Ishikawa (cell line): ENCODE measurements at regions not wholly inside any gene's neighbourhood (a gene's known extent, or its start where the extent isn't known, plus 50 kb on each side); places are given as distances from the start of the nearest gene placed in this dataset.

Experiments used
- CEBPB ChIP-seq: IDR thresholded peaks from 2 replicates; pipeline ENCODE4 v1.6.1; 2012
- CREB1 ChIP-seq: IDR thresholded peaks from 2 replicates; pipeline ENCODE4 v1.6.1; 2012; ENCODE audit warnings: low read depth
- EGR1 ChIP-seq: IDR thresholded peaks from 2 replicates; pipeline ENCODE4 v1.6.1; 2012
- EP300 ChIP-seq: IDR thresholded peaks from 2 replicates; pipeline ENCODE4 v1.6.1; 2012; ENCODE audit warnings: borderline replicate concordance
- FOXM1 ChIP-seq: IDR thresholded peaks from 2 replicates; pipeline ENCODE4 v1.6.1; 2012; ENCODE audit warnings: low read depth, borderline replicate concordance
- NFIC ChIP-seq: IDR thresholded peaks from 2 replicates; pipeline ENCODE4 v1.6.1; 2012
- RAD21 ChIP-seq: IDR thresholded peaks from 2 replicates; pipeline ENCODE4 v1.6.1; 2012; ENCODE audit warnings: low read depth
- REST ChIP-seq: IDR thresholded peaks from 2 replicates; pipeline ENCODE4 v1.6.1; 2012; ENCODE audit warnings: low read depth, mild to moderate bottlenecking
- TAF1 ChIP-seq: IDR thresholded peaks from 2 replicates; pipeline ENCODE4 v1.6.1; 2012; ENCODE audit warnings: low read depth, mild to moderate bottlenecking
- TCF12 ChIP-seq: IDR thresholded peaks from 2 replicates; pipeline ENCODE4 v1.6.1; 2012; ENCODE audit warnings: low read depth
- TEAD4 ChIP-seq: IDR thresholded peaks from 2 replicates; pipeline ENCODE4 v1.6.1; 2012
- YY1 ChIP-seq: IDR thresholded peaks from 2 replicates; pipeline ENCODE4 v1.6.1; 2012; ENCODE audit warnings: low read depth
- ZBTB7A ChIP-seq: IDR thresholded peaks from 2 replicates; pipeline ENCODE4 v1.6.1; 2012; ENCODE audit warnings: low read depth
- TF ChIP-seq, protein P1 (sequence below): IDR thresholded peaks from 2 replicates; pipeline ENCODE4 v1.6.1; 2012
- TF ChIP-seq, protein P2 (sequence below): IDR thresholded peaks from 2 replicates; pipeline ENCODE4 v1.6.1; 2012

GRCh38 chr1:199411506-199411905, 616.0 kb upstream of the NR5A2 start:
- TF ChIP-seq, protein P1, sequence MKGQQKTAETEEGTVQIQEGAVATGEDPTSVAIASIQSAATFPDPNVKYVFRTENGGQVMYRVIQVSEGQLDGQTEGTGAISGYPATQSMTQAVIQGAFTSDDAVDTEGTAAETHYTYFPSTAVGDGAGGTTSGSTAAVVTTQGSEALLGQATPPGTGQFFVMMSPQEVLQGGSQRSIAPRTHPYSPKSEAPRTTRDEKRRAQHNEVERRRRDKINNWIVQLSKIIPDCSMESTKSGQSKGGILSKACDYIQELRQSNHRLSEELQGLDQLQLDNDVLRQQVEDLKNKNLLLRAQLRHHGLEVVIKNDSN, result no peak
- TF ChIP-seq CREB1, result no peak

DNA sequence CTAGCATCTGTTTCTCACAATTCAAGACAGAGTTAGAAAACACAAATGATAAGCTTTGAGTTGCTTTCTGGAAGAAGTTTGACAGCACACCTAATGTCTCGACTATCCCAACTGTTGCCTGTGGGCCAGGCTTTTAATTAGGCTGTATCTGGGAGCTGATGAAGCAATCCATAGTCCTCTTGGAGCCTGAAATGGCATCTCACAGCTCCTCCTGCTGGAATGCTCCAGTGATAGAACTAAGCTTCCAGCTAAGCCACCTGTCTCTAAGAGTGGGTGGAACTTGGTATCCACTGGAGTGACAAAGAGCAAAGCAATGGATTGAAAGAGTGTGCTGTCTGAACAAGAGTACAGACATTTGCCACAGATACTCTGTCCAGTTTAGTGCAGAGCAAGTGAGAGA, 605.3 kb upstream of the NR5A2 start:
- TF ChIP-seq ZBTB7A (no peak), CEBPB (peak; percentile 69), RAD21 (peak; percentile 67), FOXM1 (no peak), EGR1 (no peak), TEAD4 (no peak), TCF12 (no peak), TAF1 (no peak), YY1 (no peak), NFIC (no peak), CREB1 (no peak), EP300 (no peak), REST (no peak)
- TF ChIP-seq, protein P1, result no peak
- TF ChIP-seq, protein P2, sequence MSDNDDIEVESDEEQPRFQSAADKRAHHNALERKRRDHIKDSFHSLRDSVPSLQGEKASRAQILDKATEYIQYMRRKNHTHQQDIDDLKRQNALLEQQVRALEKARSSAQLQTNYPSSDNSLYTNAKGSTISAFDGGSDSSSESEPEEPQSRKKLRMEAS, result no peak

GRCh38 chr1:199447906-199448305, 579.6 kb upstream of the NR5A2 start:
- TF ChIP-seq, protein P2, result no peak
- no peak for TF ChIP-seq REST
- TF ChIP-seq EGR1, result no peak
- TF ChIP-seq CREB1, result no peak

GRCh38 chr1:199448646-199449045, 578.9 kb upstream of the NR5A2 start:
- TF ChIP-seq RAD21 (no peak), TAF1 (no peak), EP300 (no peak), CREB1 (no peak), ZBTB7A (no peak), NFIC (no peak), FOXM1 (no peak), YY1 (no peak)
- TF ChIP-seq, protein P1, result no peak
- TF ChIP-seq, protein P2, result no peak

DNA sequence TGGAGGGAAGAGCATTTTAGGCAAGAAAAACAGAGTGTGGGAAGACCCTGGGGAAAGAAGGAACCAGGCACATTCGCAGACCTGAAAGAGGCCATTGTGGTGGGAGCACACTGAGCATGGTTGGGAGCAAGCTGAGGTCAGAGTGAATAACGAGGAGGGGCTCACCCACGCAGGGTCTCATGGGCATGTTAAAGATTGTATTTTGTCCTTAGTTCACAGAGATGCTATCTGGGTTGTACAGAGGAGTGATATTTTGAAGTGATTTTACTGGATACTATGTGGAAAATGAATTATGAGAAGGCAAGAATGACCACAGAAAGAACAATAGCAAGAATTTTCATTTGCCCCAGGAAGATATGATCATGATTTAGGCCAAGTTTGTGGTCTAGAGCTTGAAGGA, 578.3 kb upstream of the NR5A2 start:
- no peak for TF ChIP-seq YY1
- TF ChIP-seq, protein P1, result no peak
- no peak for TF ChIP-seq RAD21
- no peak for TF ChIP-seq NFIC
- TF ChIP-seq REST, result no peak
- TF ChIP-seq CEBPB, result no peak
- no peak for TF ChIP-seq CREB1
- no peak for TF ChIP-seq FOXM1
- TF ChIP-seq TEAD4, result no peak
- TF ChIP-seq EP300, result no peak
- no peak for TF ChIP-seq EGR1
